ENCODE measurements at regions not wholly inside any gene's neighbourhood (a gene's known extent, or its start where the extent isn't known, plus 50 kb on each side); places are given as distances from the start of the nearest gene placed in this dataset.

- DNase-seq = no peak
Measured at GRCh38 chr5:117872798-117873368, 1115.5 kb downstream of the DTWD2 start.

- DNase-seq = no peak
Measured at GRCh38 chr5:117869596-117869995, 1118.8 kb downstream of the DTWD2 start.

- no peak for DNase-seq
Measured at GRCh38 chr5:117863586-117864296, 1124.6 kb downstream of the DTWD2 start.

GRCh38 chr5:117860550-117860949 is 1127.8 kb downstream of the DTWD2 start:
- DNase-seq = no peak

- no peak for DNase-seq
Measured at GRCh38 chr5:117859176-117859575, 1129.2 kb downstream of the DTWD2 start.

- DNase-seq = no peak
Measured at GRCh38 chr5:117856713-117857112, 1131.6 kb downstream of the DTWD2 start.

- DNase-seq = no peak
Measured at GRCh38 chr5:117837786-117838185, 1150.6 kb downstream of the DTWD2 start.

- no peak for DNase-seq
Measured at GRCh38 chr5:117833691-117834090, 1154.7 kb downstream of the DTWD2 start.

GRCh38 chr5:117829646-117830045 is 1158.7 kb downstream of the DTWD2 start:
- DNase-seq = no peak

GRCh38 chr5:117813850-117814249 is 1174.5 kb downstream of the DTWD2 start:
- DNase-seq = no peak

GRCh38 chr5:117812861-117813260 is 1175.5 kb downstream of the DTWD2 start:
- DNase-seq = no peak

GRCh38 chr5:117809251-117809650 is 1179.1 kb downstream of the DTWD2 start:
- DNase-seq = no peak

- no peak for DNase-seq
Measured at GRCh38 chr5:117805058-117805457, 1183.3 kb downstream of the DTWD2 start.

GRCh38 chr5:117803533-117803932 is 1184.8 kb downstream of the DTWD2 start:
- DNase-seq = no peak

GRCh38 chr5:117801583-117801982 is 1186.8 kb downstream of the DTWD2 start:
- peak; percentile 30 for DNase-seq

- DNase-seq = no peak
Measured at GRCh38 chr5:117800261-117800660, 1188.1 kb downstream of the DTWD2 start.

GRCh38 chr5:117794847-117795246 is 1193.5 kb downstream of the DTWD2 start:
- DNase-seq = no peak

GRCh38 chr5:117793963-117794362 is 1194.4 kb downstream of the DTWD2 start:
- no peak for DNase-seq

- DNase-seq = no peak
Measured at GRCh38 chr5:117792476-117792875, 1195.9 kb downstream of the DTWD2 start.

GRCh38 chr5:117788596-117788995 is 1199.8 kb downstream of the DTWD2 start:
- DNase-seq = no peak

- no peak for DNase-seq
Measured at GRCh38 chr5:117779171-117779570, 1204.5 kb upstream of the SEMA6A start.

GRCh38 chr5:117776977-117777376 is 1202.4 kb upstream of the SEMA6A start:
- DNase-seq = no peak

GRCh38 chr5:117769877-117770276 is 1195.3 kb upstream of the SEMA6A start:
- no peak for DNase-seq

- DNase-seq = no peak
Measured at GRCh38 chr5:117763271-117763670, 1188.6 kb upstream of the SEMA6A start.

GRCh38 chr5:117761186-117761585 is 1186.6 kb upstream of the SEMA6A start:
- no peak for DNase-seq

Data from NCI-H1105 treated with DMSO at 0.1 percent for 48 hours (cell line).